K562 (cell line): ENCODE measurements at regions not wholly inside any gene's neighbourhood (a gene's known extent, or its start where the extent isn't known, plus 50 kb on each side); places are given as distances from the start of the nearest gene placed in this dataset.

Experiments
- ATAC-seq: fragments of 200-7000 bp; cut with Tn5 transposase; 3 replicates; pipeline ENCODE4 v1.9.1; 2020; ENCODE audit warnings: moderate library complexity
- BruUV-seq: library from RNA; stranded (reverse); fragments of 400-500 nt; replicated peaks from 2 replicates; lab custom pipeline; 2021; lab: Mats Ljungman, UMichigan
- CTCF ChIA-PET: fragments of 300-600 bp; formaldehyde crosslinking; extraction: SDS; loops from one replicate; lab custom pipeline; 2021; ENCODE audit warnings: low intra/inter-chr PET ratio; lab: Yijun Ruan, JAX
- POLR2A ChIA-PET: fragments of 300-600, 350-650 bp; sonication (Branson Sonifier 250); formaldehyde crosslinking; extraction: SDS; loops from one replicate; lab custom pipeline; 2021; ENCODE audit warnings: antibody characterized with exemption, inconsistent platforms; lab: Yijun Ruan, JAX
- DNase-seq, 4 experiments: peaks; one replicate each; pipeline versions ENCODE4 v3.0.0 to v3.0.0-alpha.2; 2011 to 2018; ENCODE audit warnings: low spot score in 3 of 4, mixed read lengths in 3 of 4; ENCODE audit errors: extremely low read depth in 1 of 4
- FAIRE-seq: peaks from 2 replicates; lab custom pipeline; 2011; peaks lifted over from hg19 to GRCh38; lab: Jason Lieb, UNC
- H2AFZ ChIP-seq: 2 replicates; pipeline ENCODE4 v1.6.0; 2011; ENCODE audit warnings: low read depth, low read length, control low read depth, inconsistent platforms
- H3K27ac ChIP-seq: fragments of 200-600 bp; 3 replicates; pipeline ENCODE4 v1.8.0; 2011; ENCODE audit warnings: low read depth, mild to moderate bottlenecking, control low read depth, inconsistent platforms, low read length, moderate library complexity, mixed read lengths; ENCODE audit errors: extremely low read depth
- H3K27me3 ChIP-seq, 2 experiments: fragments of 300-600 bp in 1 of 2; 2 replicates in 1 of 2; 3 replicates in 1 of 2; pipeline versions ENCODE4 v1.6.0 to v1.8.0; 2011; ENCODE audit warnings: inconsistent platforms in 2 of 2, low read length in 2 of 2, mild to moderate bottlenecking in 1 of 2, mixed read lengths in 1 of 2, moderate library complexity in 1 of 2; ENCODE audit not compliant: control insufficient read depth in 2 of 2, insufficient read depth in 2 of 2
- H3K36me3 ChIP-seq: fragments of 300-600 bp; 3 replicates; pipeline ENCODE4 v1.8.0; 2011; ENCODE audit warnings: mild to moderate bottlenecking, low read length, inconsistent platforms; ENCODE audit not compliant: control insufficient read depth, insufficient read depth
- H3K4me1 ChIP-seq, 2 experiments: fragments of 200-600 bp in 1 of 2; replicated peaks in 1 of 2; 2 replicates in 1 of 2; 3 replicates in 1 of 2; pipeline versions ENCODE4 v1.5.1 to v1.8.0; 2011; ENCODE audit warnings: inconsistent platforms in 2 of 2, low read length in 2 of 2, mild to moderate bottlenecking in 1 of 2, mixed read lengths in 1 of 2, moderate library complexity in 1 of 2; ENCODE audit not compliant: control insufficient read depth in 2 of 2, insufficient read depth in 2 of 2
- H3K4me2 ChIP-seq: 2 replicates; pipeline ENCODE4 v1.6.1; 2011; ENCODE audit warnings: low read length, control low read depth, inconsistent platforms, mixed read lengths; ENCODE audit not compliant: insufficient read depth
- H3K4me3 ChIP-seq: fragments of 200-600 bp; sonication (generic), shearing (Covaris generic); 2 replicates; pipeline ENCODE4 v1.5.1; 2016; ENCODE audit warnings: control low read depth, inconsistent platforms
- H3K79me2 ChIP-seq: fragments of 200-600 bp; 3 replicates; pipeline ENCODE4 v1.8.0; 2011; ENCODE audit warnings: low read length, inconsistent platforms; ENCODE audit not compliant: control insufficient read depth, insufficient read depth
- H3K9ac ChIP-seq, 2 experiments: 2 replicates each; pipeline versions ENCODE4 v1.6.0 to v1.6.1; 2011; ENCODE audit warnings: low read depth in 2 of 2, low read length in 2 of 2, control low read depth in 1 of 2, inconsistent platforms in 1 of 2, mild to moderate bottlenecking in 1 of 2, mixed read lengths in 1 of 2; ENCODE audit not compliant: insufficient read depth in 1 of 2
- H3K9me1 ChIP-seq: one replicate; pipeline ENCODE4 v1.6.0; 2011; ENCODE audit warnings: inconsistent platforms, mild to moderate bottlenecking, low read length, moderate library complexity; ENCODE audit not compliant: control insufficient read depth, insufficient read depth
- H3K9me3 ChIP-seq: replicated peaks from 2 replicates; pipeline ENCODE4 v1.5.1; 2011; ENCODE audit warnings: low read depth, low read length, inconsistent platforms; ENCODE audit not compliant: control insufficient read depth, insufficient read depth
- H4K20me1 ChIP-seq: replicated peaks from 2 replicates; pipeline ENCODE4 v1.6.1; 2011; ENCODE audit warnings: low read length, inconsistent platforms, mixed read lengths; ENCODE audit not compliant: control insufficient read depth, insufficient read depth
- CHD4 ChIP-seq: fragments of 200-600 bp; sonication (generic); IDR thresholded peaks from 3 replicates; pipeline ENCODE4 v1.6.1; 2012; ENCODE audit warnings: low read depth, mild to moderate bottlenecking, mixed read lengths, low read length, inconsistent platforms; ENCODE audit not compliant: insufficient read depth, insufficient replicate concordance, poor library complexity, severe bottlenecking
- COPS2 ChIP-seq: fragments of 450-650 bp; conservative IDR thresholded peaks from 2 replicates; pipeline ENCODE4 v1.6.1; 2016; ENCODE audit warnings: mild to moderate bottlenecking, moderate library complexity
- KHSRP ChIP-seq: fragments of 450-650 bp; IDR thresholded peaks from 2 replicates; pipeline ENCODE4 v1.6.1; 2017
- MYC ChIP-seq, 2 experiments: fragments of 250-450 bp in 1 of 2; sonication (Bioruptor Pico) in 1 of 2; IDR thresholded peaks; 2 replicates each; pipeline versions ENCODE4 v1.5.1 to v1.6.1; 2012 to 2021; ENCODE audit warnings: low read depth in 2 of 2, borderline replicate concordance in 1 of 2, improper control_type of control experiment in 1 of 2, low read length in 1 of 2, mild to moderate bottlenecking in 1 of 2, moderate library complexity in 1 of 2
- NFIC ChIP-seq: fragments of 450-650 bp; IDR thresholded peaks from 2 replicates; pipeline ENCODE4 v1.6.1; 2017; ENCODE audit warnings: mild to moderate bottlenecking, inconsistent platforms
- PTTG1 ChIP-seq: fragments of 450-650 bp; IDR thresholded peaks from 2 replicates; pipeline ENCODE4 v1.6.1; 2016; ENCODE audit warnings: low read depth, mild to moderate bottlenecking, missing genetic modification characterization, missing compliant biosample characterization
- TCF7 ChIP-seq: sonication (generic); IDR thresholded peaks from 2 replicates; pipeline ENCODE4 v1.6.1; 2016; ENCODE audit warnings: antibody characterized with exemption, borderline replicate concordance
- YY1 ChIP-seq, 3 experiments: IDR thresholded peaks; 2 replicates each; pipeline ENCODE4 v1.6.1; 2011; ENCODE audit warnings: low read length in 2 of 3, mild to moderate bottlenecking in 2 of 3, moderate library complexity in 2 of 3, borderline replicate concordance in 1 of 3, control low read depth in 1 of 3, low read depth in 1 of 3; ENCODE audit not compliant: insufficient read depth in 3 of 3, insufficient replicate concordance in 2 of 3, control insufficient read depth in 1 of 3, insufficient read length in 1 of 3; ENCODE audit errors: extremely low read depth in 1 of 3
- ZNF239 ChIP-seq: fragments of 250-450 bp; sonication (Bioruptor Pico); IDR thresholded peaks from 2 replicates; pipeline ENCODE4 v1.4.0; 2020; ENCODE audit warnings: mild to moderate bottlenecking
- ZNF408 ChIP-seq: fragments of 250-450 bp; sonication (Bioruptor Pico); IDR thresholded peaks from 2 replicates; pipeline ENCODE4 v1.4.0; 2020; ENCODE audit warnings: low read depth, mild to moderate bottlenecking, moderate library complexity
- ZNF561 ChIP-seq: fragments of 450-650 bp; formaldehyde crosslinking; conservative IDR thresholded peaks from 2 replicates; pipeline ENCODE4 v1.4.0; 2020; ENCODE audit warnings: mild to moderate bottlenecking, moderate library complexity
- ZNF79 ChIP-seq: fragments of 250-450 bp; sonication (Bioruptor Pico); IDR thresholded peaks from 2 replicates; pipeline ENCODE4 v1.4.0; 2020; ENCODE audit warnings: low read depth, mild to moderate bottlenecking, moderate library complexity
- WGBS: fragments of 100-300 bp; shearing (Covaris generic); methylation state at CpG from one replicate; pipeline ENCODE4 v1.1.6; 2016; ENCODE audit warnings: low coverage, mixed read lengths; ENCODE audit not compliant: insufficient coverage; ENCODE audit errors: missing lambda C conversion rate; 5-methylcytosine and 5-hydroxymethylcytosine counted together
- in situ Hi-C: fragments of 300-500 bp; cut with MboI; formaldehyde crosslinking; loops from 4 replicates; pipeline ENCODE4 v1.15.0; 2018; ENCODE audit warnings: inconsistent platforms, mixed read lengths
- intact Hi-C: fragments of 100-400 bp; cut with micrococcal nuclease; formaldehyde crosslinking; loops from 2 replicates; pipeline ENCODE4 v1.14.2; 2022
- TF ChIP-seq, protein P1 (sequence below): fragments of 450-650 bp; formaldehyde crosslinking; IDR thresholded peaks from 2 replicates; pipeline ENCODE4 v1.4.0; 2022; ENCODE audit warnings: missing genetic modification characterization
- TF ChIP-seq, protein P2 (sequence below): sonication (generic); formaldehyde crosslinking; IDR thresholded peaks from 2 replicates; pipeline ENCODE4 v1.8.0; 2022; ENCODE audit warnings: mild to moderate bottlenecking, missing genetic modification reagents, borderline replicate concordance
- TF ChIP-seq, protein P3 (sequence below): fragments of 250-450 bp; sonication (Bioruptor Pico); IDR thresholded peaks from 2 replicates; pipeline ENCODE4 v1.4.0; 2020; ENCODE audit warnings: borderline replicate concordance
- TF ChIP-seq, protein P4 (sequence below): fragments of 450-650 bp; IDR thresholded peaks from 2 replicates; pipeline ENCODE4 v1.7.0; 2016; ENCODE audit warnings: borderline replicate concordance

DNA sequence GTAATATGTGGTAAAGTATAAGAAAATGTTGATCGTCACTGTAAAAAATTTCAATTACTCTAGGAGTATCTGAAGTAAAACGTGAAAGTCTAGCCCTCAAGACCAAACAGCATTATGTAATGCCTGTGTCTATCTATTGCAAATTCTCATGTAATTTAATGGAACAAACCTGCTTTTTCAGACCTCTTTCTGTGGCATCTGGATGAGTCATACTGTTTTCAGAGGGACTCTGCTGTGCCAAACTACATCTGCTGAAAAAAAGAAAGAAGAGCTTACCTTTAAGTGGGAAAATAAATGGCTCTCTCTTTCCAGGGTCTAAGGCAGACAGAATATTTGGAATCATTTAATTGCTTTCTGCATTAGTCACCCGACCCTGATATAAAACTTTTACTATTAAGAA, 89.8 kb upstream of the ARMCX2 start:
- intact Hi-C loops: no loop called here
- no peak for TF ChIP-seq KHSRP
- no peak for TF ChIP-seq YY1 (IDR thresholded peaks at IDR 0.05; ENCODE audit: borderline replicate concordance in 1 of 3, control insufficient read depth in 1 of 3, extremely low read depth in 1 of 3, insufficient read depth in 3 of 3, insufficient read length in 1 of 3, insufficient replicate concordance in 2 of 3, low read depth in 1 of 3, low read length in 2 of 3)
- TF ChIP-seq, protein P1, sequence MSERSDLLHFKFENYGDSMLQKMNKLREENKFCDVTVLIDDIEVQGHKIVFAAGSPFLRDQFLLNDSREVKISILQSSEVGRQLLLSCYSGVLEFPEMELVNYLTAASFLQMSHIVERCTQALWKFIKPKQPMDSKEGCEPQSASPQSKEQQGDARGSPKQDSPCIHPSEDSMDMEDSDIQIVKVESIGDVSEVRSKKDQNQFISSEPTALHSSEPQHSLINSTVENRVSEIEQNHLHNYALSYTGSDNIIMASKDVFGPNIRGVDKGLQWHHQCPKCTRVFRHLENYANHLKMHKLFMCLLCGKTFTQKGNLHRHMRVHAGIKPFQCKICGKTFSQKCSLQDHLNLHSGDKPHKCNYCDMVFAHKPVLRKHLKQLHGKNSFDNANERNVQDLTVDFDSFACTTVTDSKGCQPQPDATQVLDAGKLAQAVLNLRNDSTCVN (CRISPR knock-in tag): no peak
- TF ChIP-seq PTTG1: no peak
- TF ChIP-seq, protein P2, sequence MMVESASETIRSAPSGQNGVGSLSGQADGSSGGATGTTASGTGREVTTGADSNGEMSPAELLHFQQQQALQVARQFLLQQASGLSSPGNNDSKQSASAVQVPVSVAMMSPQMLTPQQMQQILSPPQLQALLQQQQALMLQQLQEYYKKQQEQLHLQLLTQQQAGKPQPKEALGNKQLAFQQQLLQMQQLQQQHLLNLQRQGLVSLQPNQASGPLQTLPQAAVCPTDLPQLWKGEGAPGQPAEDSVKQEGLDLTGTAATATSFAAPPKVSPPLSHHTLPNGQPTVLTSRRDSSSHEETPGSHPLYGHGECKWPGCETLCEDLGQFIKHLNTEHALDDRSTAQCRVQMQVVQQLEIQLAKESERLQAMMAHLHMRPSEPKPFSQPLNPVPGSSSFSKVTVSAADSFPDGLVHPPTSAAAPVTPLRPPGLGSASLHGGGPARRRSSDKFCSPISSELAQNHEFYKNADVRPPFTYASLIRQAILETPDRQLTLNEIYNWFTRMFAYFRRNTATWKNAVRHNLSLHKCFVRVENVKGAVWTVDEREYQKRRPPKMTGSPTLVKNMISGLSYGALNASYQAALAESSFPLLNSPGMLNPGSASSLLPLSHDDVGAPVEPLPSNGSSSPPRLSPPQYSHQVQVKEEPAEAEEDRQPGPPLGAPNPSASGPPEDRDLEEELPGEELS (CRISPR knock-in tag): no peak
- no peak for TF ChIP-seq ZNF239 (CRISPR knock-in tag)
- TF ChIP-seq, protein P3, sequence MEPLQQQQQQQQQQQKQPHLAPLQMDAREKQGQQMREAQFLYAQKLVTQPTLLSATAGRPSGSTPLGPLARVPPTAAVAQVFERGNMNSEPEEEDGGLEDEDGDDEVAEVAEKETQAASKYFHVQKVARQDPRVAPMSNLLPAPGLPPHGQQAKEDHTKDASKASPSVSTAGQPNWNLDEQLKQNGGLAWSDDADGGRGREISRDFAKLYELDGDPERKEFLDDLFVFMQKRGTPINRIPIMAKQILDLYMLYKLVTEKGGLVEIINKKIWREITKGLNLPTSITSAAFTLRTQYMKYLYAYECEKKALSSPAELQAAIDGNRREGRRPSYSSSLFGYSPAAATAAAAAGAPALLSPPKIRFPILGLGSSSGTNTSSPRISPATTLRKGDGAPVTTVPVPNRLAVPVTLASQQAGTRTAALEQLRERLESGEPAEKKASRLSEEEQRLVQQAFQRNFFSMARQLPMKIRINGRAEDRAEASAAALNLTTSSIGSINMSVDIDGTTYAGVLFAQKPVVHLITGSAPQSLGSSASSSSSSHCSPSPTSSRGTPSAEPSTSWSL (CRISPR knock-in tag): no peak
- TF ChIP-seq, protein P4, sequence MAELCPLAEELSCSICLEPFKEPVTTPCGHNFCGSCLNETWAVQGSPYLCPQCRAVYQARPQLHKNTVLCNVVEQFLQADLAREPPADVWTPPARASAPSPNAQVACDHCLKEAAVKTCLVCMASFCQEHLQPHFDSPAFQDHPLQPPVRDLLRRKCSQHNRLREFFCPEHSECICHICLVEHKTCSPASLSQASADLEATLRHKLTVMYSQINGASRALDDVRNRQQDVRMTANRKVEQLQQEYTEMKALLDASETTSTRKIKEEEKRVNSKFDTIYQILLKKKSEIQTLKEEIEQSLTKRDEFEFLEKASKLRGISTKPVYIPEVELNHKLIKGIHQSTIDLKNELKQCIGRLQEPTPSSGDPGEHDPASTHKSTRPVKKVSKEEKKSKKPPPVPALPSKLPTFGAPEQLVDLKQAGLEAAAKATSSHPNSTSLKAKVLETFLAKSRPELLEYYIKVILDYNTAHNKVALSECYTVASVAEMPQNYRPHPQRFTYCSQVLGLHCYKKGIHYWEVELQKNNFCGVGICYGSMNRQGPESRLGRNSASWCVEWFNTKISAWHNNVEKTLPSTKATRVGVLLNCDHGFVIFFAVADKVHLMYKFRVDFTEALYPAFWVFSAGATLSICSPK: no peak
- no peak for TF ChIP-seq ZNF408 (CRISPR knock-in tag)
- TF ChIP-seq ZNF79 (CRISPR knock-in tag): no peak
- no peak for TF ChIP-seq TCF7
- TF ChIP-seq COPS2: no peak
- no peak for TF ChIP-seq MYC (IDR thresholded peaks at IDR 0.05; ENCODE audit: low read depth, low read length)
- no peak for TF ChIP-seq MYC (CRISPR knock-in tag; IDR thresholded peaks at IDR 0.05; ENCODE audit: borderline replicate concordance, low read depth)
- TF ChIP-seq NFIC: no peak
- TF ChIP-seq ZNF561 (CRISPR knock-in tag): no peak
- TF ChIP-seq CHD4: no peak
- TF ChIP-seq, all 486 proteins: peak for 0

More for the DNA sequence above, 89.8 kb upstream of the ARMCX2 start:
- Histone ChIP-seq H3K36me3 (no peaks in the 10 kb centered on the region), H3K9me1 (no peaks in the 10 kb centered on the region), H3K4me3 (no peak overlapping the region), H4K20me1 (no peaks in the 10 kb centered on the region), H2AFZ (no peak overlapping the region), H3K4me1 (no peaks in the 10 kb centered on the region), H3K79me2 (no peaks in the 10 kb centered on the region), H3K9me3 (no peaks in the 10 kb centered on the region), H3K9ac (no peak overlapping the region), H3K4me2 (no peak overlapping the region), H3K27me3 (no peaks in the 10 kb centered on the region), H3K27ac (no peak overlapping the region)
- ChIA-PET CTCF (no interaction called here), POLR2A (no interaction called here)
- no TSS peak for BruUV-seq
- 0% methylated on average over 3 of the region's 3 CpGs for WGBS
- no peak for FAIRE-seq
- no peak for ATAC-seq
- no peak for DNase-seq
- in situ Hi-C loops: no loop called here
